GM21390 (cell line): ENCODE measurements at regions not wholly inside any gene's neighbourhood (a gene's known extent, or its start where the extent isn't known, plus 50 kb on each side); places are given as distances from the start of the nearest gene placed in this dataset.
A peak's percentile ranks its signal among the peaks of the same experiment; 100 is the strongest.
"Not testable (repeated sequence)": the region's sequence is repeated elsewhere in the genome, so short reads cannot be mapped to it uniquely, and the experiment has no call there.

ENCODE experiments used
- ATAC-seq: cut with Tn5 transposase; IDR thresholded peaks from one replicate; pipeline ENCODE4 v1.9.1; 2021; ENCODE audit not compliant: unreplicated experiment

- ATAC-seq, result no peak
Measured at GRCh38 chr12:97977870-97978405, 515.3 kb downstream of the RMST start.

GRCh38 chr12:97982684-97983083 is 520.1 kb downstream of the RMST start:
- ATAC-seq, result no peak

GRCh38 chr12:97983796-97984195 is 521.2 kb downstream of the RMST start:
- no peak for ATAC-seq

GRCh38 chr12:97984436-97984835 is 521.8 kb downstream of the RMST start:
- no peak for ATAC-seq

- ATAC-seq, result no peak
Measured at GRCh38 chr12:97984974-97985580, 522.5 kb downstream of the RMST start.

GRCh38 chr12:97985834-97986233 is 523.2 kb downstream of the RMST start:
- ATAC-seq, result no peak

- not testable (repeated sequence) for ATAC-seq
Measured at GRCh38 chr12:97988588-97988987, 526.0 kb downstream of the RMST start.

GRCh38 chr12:97989366-97989940 is 525.9 kb upstream of the TMPO start:
- no peak for ATAC-seq

- ATAC-seq, result no peak
Measured at GRCh38 chr12:97994746-97995484, 520.5 kb upstream of the TMPO start.

GRCh38 chr12:97995559-97995958 is 519.8 kb upstream of the TMPO start:
- ATAC-seq, result no peak

GRCh38 chr12:98001430-98001829 is 514.0 kb upstream of the TMPO start:
- no peak for ATAC-seq

- peak; percentile 78 for ATAC-seq
Measured at GRCh38 chr12:98002887-98003493, 512.4 kb upstream of the TMPO start.

- ATAC-seq, result no peak
Measured at GRCh38 chr12:98007963-98008362, 507.4 kb upstream of the TMPO start.

GRCh38 chr12:98013560-98013959 is 501.8 kb upstream of the TMPO start:
- ATAC-seq, result no peak

- ATAC-seq, result no peak
Measured at GRCh38 chr12:98018836-98019235, 496.6 kb upstream of the TMPO start.

GRCh38 chr12:98020376-98020775 is 495.0 kb upstream of the TMPO start:
- ATAC-seq, result no peak

- no peak for ATAC-seq
Measured at GRCh38 chr12:98022961-98023360, 492.4 kb upstream of the TMPO start.

- ATAC-seq, result no peak
Measured at GRCh38 chr12:98037401-98038140, 477.8 kb upstream of the TMPO start.

GRCh38 chr12:98042668-98043067 is 472.7 kb upstream of the TMPO start:
- no peak for ATAC-seq

GRCh38 chr12:98045395-98045794 is 470.0 kb upstream of the TMPO start:
- ATAC-seq, result no peak

GRCh38 chr12:98048326-98048725 is 467.1 kb upstream of the TMPO start:
- no peak for ATAC-seq
